Osteoblast (primary cell): ENCODE measurements at regions not wholly inside any gene's neighbourhood (a gene's known extent, or its start where the extent isn't known, plus 50 kb on each side); places are given as distances from the start of the nearest gene placed in this dataset.

Experiments
- DNase-seq: peaks from one replicate; pipeline ENCODE4 v3.0.0; 2011; ENCODE audit warnings: low spot score, mixed read lengths; ENCODE audit not compliant: insufficient read length; ENCODE audit errors: missing footprints
- H2AFZ ChIP-seq: 2 replicates; pipeline ENCODE4 v1.6.0; 2011; ENCODE audit warnings: mild to moderate bottlenecking, low read length
- H3K27ac ChIP-seq: 2 replicates; pipeline ENCODE4 v1.5.1; 2011; ENCODE audit warnings: mild to moderate bottlenecking, low read depth, low read length, moderate library complexity
- H3K27me3 ChIP-seq: 2 replicates; pipeline ENCODE4 v1.6.0; 2012; ENCODE audit warnings: mild to moderate bottlenecking, control low read depth, inconsistent platforms, low read length, moderate library complexity; ENCODE audit not compliant: insufficient read depth
- H3K36me3 ChIP-seq: 2 replicates; pipeline ENCODE4 v1.5.1; 2011; ENCODE audit warnings: mild to moderate bottlenecking, low read length, control low read depth, moderate library complexity; ENCODE audit not compliant: insufficient read depth
- H3K4me1 ChIP-seq: 2 replicates; pipeline ENCODE4 v1.5.1; 2011; ENCODE audit warnings: mild to moderate bottlenecking, low read length, control low read depth, moderate library complexity; ENCODE audit not compliant: insufficient read depth
- H3K4me2 ChIP-seq: 2 replicates; pipeline ENCODE4 v1.6.0; 2011; ENCODE audit warnings: mild to moderate bottlenecking, low read length; ENCODE audit not compliant: insufficient read depth
- H3K4me3 ChIP-seq: fragments of 200-600 bp; sonication (generic); 3 replicates; pipeline ENCODE4 v1.5.1; 2012; ENCODE audit warnings: mild to moderate bottlenecking, low read length, inconsistent platforms; ENCODE audit not compliant: insufficient read depth
- H3K79me2 ChIP-seq: 2 replicates; pipeline ENCODE4 v1.6.0; 2012; ENCODE audit warnings: mild to moderate bottlenecking, low read length, control low read depth, inconsistent platforms; ENCODE audit not compliant: insufficient read depth
- H3K9me3 ChIP-seq: 2 replicates; pipeline ENCODE4 v1.5.1; 2011; ENCODE audit warnings: low read depth, low read length, control low read depth
- H4K20me1 ChIP-seq: 2 replicates; pipeline ENCODE4 v1.6.0; 2012; ENCODE audit warnings: mild to moderate bottlenecking, low read length, control low read depth; ENCODE audit not compliant: insufficient read depth
- CTCF ChIP-seq: IDR thresholded peaks from 2 replicates; pipeline ENCODE4 v1.5.1; 2011; ENCODE audit warnings: mild to moderate bottlenecking, low read depth, low read length, moderate library complexity; ENCODE audit errors: extremely low read depth

- no peak for TF ChIP-seq CTCF
- H3K36me3 ChIP-seq = no peaks in the 10 kb centered on the region
- no peaks in the 10 kb centered on the region for H3K4me1 ChIP-seq
- H3K4me3 ChIP-seq = no peak overlapping the region
- H4K20me1 ChIP-seq = no peaks in the 10 kb centered on the region
- no peak overlapping the region for H3K27ac ChIP-seq
- DNase-seq = no peak
- H3K27me3 ChIP-seq = no peaks in the 10 kb centered on the region
- no peaks in the 10 kb centered on the region for H3K9me3 ChIP-seq
- no peak overlapping the region for H3K4me2 ChIP-seq
- no peak overlapping the region for H2AFZ ChIP-seq
- no peaks in the 10 kb centered on the region for H3K79me2 ChIP-seq
These were observed 1174.6 kb upstream of the LRRTM3 start for GRCh38 chr10:65751218-65751617.

- Histone ChIP-seq H3K79me2 (no peaks in the 10 kb centered on the region), H4K20me1 (no peaks in the 10 kb centered on the region), H3K4me3 (no peak overlapping the region), H3K27ac (no peak overlapping the region), H3K36me3 (no peaks in the 10 kb centered on the region), H3K4me2 (no peak overlapping the region), H2AFZ (no peak overlapping the region), H3K9me3 (no peaks in the 10 kb centered on the region), H3K4me1 (no peaks in the 10 kb centered on the region), H3K27me3 (no peaks in the 10 kb centered on the region)
- DNase-seq = no peak
- TF ChIP-seq CTCF = no peak
These were observed 1173.9 kb upstream of the LRRTM3 start for GRCh38 chr10:65751896-65752295.

- Histone ChIP-seq H3K4me1 (no peaks in the 10 kb centered on the region), H3K27ac (no peak overlapping the region), H3K36me3 (no peaks in the 10 kb centered on the region), H3K27me3 (no peaks in the 10 kb centered on the region), H4K20me1 (no peaks in the 10 kb centered on the region), H2AFZ (no peak overlapping the region), H3K9me3 (no peaks in the 10 kb centered on the region), H3K4me3 (no peak overlapping the region), H3K79me2 (no peaks in the 10 kb centered on the region), H3K4me2 (no peak overlapping the region)
- no peak for DNase-seq
- TF ChIP-seq CTCF = no peak
These were observed 1172.3 kb upstream of the LRRTM3 start for GRCh38 chr10:65753532-65753931.

GRCh38 chr10:65754112-65754511, 1171.7 kb upstream of the LRRTM3 start:
- no peak for TF ChIP-seq CTCF

More at GRCh38 chr10:65754112-65754511, 1171.7 kb upstream of the LRRTM3 start:
- Histone ChIP-seq H3K36me3 (no peaks in the 10 kb centered on the region), H3K27me3 (no peaks in the 10 kb centered on the region), H3K27ac (no peak overlapping the region), H3K79me2 (no peaks in the 10 kb centered on the region), H3K4me1 (no peaks in the 10 kb centered on the region), H3K4me2 (no peak overlapping the region), H4K20me1 (no peaks in the 10 kb centered on the region), H3K9me3 (no peaks in the 10 kb centered on the region), H3K4me3 (no peak overlapping the region), H2AFZ (no peak overlapping the region)
- DNase-seq = no peak
